GOT3 (cell line): ENCODE measurements at regions not wholly inside any gene's neighbourhood (a gene's known extent, or its start where the extent isn't known, plus 50 kb on each side); places are given as distances from the start of the nearest gene placed in this dataset.

Experiments
- DNase-seq: peaks from one replicate; lab custom pipeline; 2025; ENCODE audit warnings: mixed read lengths; lab: John Stamatoyannopoulos, UW

- no peak for DNase-seq
Measured at GRCh38 chr9:86795823-86796553, 151.3 kb downstream of the GAS1 start.

- no peak for DNase-seq
Measured at GRCh38 chr9:86795047-86795442, 152.3 kb downstream of the GAS1 start.

GRCh38 chr9:86794391-86795046, 152.8 kb downstream of the GAS1 start:
- no peak for DNase-seq

GRCh38 chr9:86792136-86792535, 155.2 kb downstream of the GAS1 start:
- DNase-seq = no peak

- no peak for DNase-seq
Measured at GRCh38 chr9:86790805-86791204, 156.5 kb downstream of the GAS1 start.

- no peak for DNase-seq
Measured at GRCh38 chr9:86788456-86788855, 158.8 kb downstream of the GAS1 start.

- no peak for DNase-seq
Measured at GRCh38 chr9:86783884-86784283, 163.4 kb downstream of the GAS1 start.

- DNase-seq = no peak
Measured at GRCh38 chr9:86782831-86783230, 164.5 kb downstream of the GAS1 start.

GRCh38 chr9:86778761-86779160, 168.5 kb downstream of the GAS1 start:
- DNase-seq = no peak

GRCh38 chr9:86775718-86776117, 171.6 kb downstream of the GAS1 start:
- no peak for DNase-seq

GRCh38 chr9:86774116-86774515, 173.2 kb downstream of the GAS1 start:
- DNase-seq = no peak

- no peak for DNase-seq
Measured at GRCh38 chr9:86773422-86773945, 173.8 kb downstream of the GAS1 start.

- no peak for DNase-seq
Measured at GRCh38 chr9:86772635-86772993, 174.7 kb downstream of the GAS1 start.

GRCh38 chr9:86771941-86772634, 175.2 kb downstream of the GAS1 start:
- no peak for DNase-seq

- DNase-seq = no peak
Measured at GRCh38 chr9:86771420-86771819, 175.9 kb downstream of the GAS1 start.

GRCh38 chr9:86768709-86769108, 178.6 kb downstream of the GAS1 start:
- DNase-seq = no peak

- no peak for DNase-seq
Measured at GRCh38 chr9:86768020-86768419, 179.3 kb downstream of the GAS1 start.

- DNase-seq = no peak
Measured at GRCh38 chr9:86767373-86767772, 179.9 kb downstream of the GAS1 start.

- DNase-seq = no peak
Measured at GRCh38 chr9:86766912-86767311, 180.4 kb downstream of the GAS1 start.

GRCh38 chr9:86766511-86766910, 180.8 kb downstream of the GAS1 start:
- no peak for DNase-seq

GRCh38 chr9:86765746-86766430, 181.4 kb downstream of the GAS1 start:
- no peak for DNase-seq

GRCh38 chr9:86764671-86765343, 182.5 kb downstream of the GAS1 start:
- no peak for DNase-seq
